KBM-7 (cell line): ENCODE measurements at regions not wholly inside any gene's neighbourhood (a gene's known extent, or its start where the extent isn't known, plus 50 kb on each side); places are given as distances from the start of the nearest gene placed in this dataset.

Source experiments
- DNase-seq: peaks from one replicate; pipeline ENCODE4 v3.0.0-alpha.2; 2015
- in situ Hi-C: fragments of 300-500 bp; cut with MboI; formaldehyde crosslinking; loops from 2 replicates; pipeline ENCODE4 v1.14.3; 2020; ENCODE audit warnings: low sequenced_read_pairs, low pct_unique_long_range_greater_than_20kb, mixed read lengths

DNA sequence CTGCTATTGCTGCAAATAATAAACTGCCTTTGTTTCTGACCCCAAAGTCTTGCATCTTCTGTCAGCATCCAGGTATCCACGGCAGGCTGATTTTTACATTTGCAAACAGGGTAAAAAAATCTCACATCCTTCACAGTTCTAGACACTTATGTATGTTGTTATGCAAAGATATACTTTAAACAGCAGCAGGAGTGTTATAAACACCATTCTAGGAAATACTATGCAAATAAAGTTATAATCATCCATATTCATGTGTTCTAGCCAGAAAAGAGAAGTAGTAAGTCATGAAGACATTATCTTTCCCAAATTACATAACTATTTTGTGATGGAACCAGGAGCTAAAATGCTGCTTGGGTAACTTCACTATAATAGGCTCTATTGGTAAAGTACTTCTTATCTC lies 534.2 kb downstream of the LTN1 start:
- DNase-seq = no peak
- in situ Hi-C loops = no loop called here

DNA sequence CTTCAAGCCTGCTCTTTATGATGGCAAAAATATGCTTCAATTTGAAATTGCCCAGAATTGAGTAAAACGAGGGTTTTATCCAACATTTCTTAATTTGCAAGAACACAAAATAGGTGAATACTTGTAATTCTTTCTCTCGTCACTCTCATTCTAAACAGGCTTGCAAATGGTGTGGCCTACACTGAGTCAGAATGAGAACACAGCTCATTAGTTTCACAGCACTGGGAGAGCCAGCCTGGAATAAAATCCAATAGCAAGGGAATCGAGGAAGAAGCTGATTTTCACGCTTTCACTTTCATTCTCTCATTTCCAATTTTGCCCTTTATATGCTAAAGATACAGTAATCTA lies 537.5 kb downstream of the LTN1 start:
- in situ Hi-C loops = no loop called here
- DNase-seq = no peak

DNA sequence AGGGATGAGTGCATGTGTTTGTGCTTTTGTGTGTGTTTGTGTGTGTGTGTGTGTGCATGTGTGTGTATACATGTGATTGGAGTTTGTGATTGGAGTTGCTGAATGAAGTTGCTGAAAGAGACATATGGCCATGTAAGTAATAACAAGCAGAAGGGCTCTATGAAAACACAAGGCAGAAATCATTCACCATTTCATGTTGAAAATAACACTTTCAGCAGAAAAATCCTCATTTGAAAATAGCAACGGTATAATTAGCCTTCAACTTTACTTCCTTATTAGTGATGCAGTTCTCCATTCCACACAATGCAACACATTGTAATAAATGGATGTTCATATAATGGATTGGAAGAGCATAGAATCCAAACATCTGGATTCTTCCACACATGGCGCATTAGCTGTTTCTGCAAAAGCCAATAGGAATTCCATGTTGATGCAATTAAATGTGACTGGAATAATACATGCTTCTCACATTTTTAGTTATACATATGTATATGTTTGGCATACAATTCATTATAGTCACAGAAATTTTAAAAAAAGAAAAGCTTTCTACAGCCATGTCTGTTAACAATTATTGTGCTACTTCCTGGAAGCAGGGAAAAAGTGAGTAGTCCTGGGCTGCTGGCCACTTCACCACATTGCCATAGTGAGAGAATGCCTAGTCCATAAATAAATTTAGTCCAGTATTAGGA lies 538.0 kb downstream of the LTN1 start:
- in situ Hi-C loops = no loop called here
- DNase-seq = no peak

- in situ Hi-C loops = no loop called here
- no peak for DNase-seq
These were observed 545.2 kb downstream of the LTN1 start for GRCh38 chr21:28447462-28447861.

- in situ Hi-C loops = no loop called here
- DNase-seq = no peak
These were observed 547.4 kb downstream of the LTN1 start for GRCh38 chr21:28445141-28445830.

DNA sequence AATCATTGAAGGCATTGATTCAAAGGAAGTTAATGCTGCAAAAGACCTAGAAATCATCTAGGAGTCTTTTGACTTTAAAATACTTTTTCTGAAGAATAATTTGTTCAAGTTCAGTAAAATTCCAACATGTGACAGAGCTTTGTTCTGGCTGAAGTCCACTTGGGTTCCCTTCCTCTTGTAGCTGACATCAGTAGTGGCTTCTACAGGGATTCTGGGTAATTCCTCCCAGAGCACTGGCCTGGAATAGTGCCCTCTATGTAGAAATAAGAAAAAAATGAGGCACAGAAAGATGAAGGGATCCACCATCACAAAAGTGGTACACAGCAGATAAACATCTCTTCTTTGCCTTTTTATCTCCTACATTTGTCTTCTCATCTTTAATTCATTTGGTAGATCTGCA lies 548.1 kb downstream of the LTN1 start:
- in situ Hi-C loops = no loop called here

GRCh38 chr21:28444111-28444510 lies 548.6 kb downstream of the LTN1 start:
- in situ Hi-C loops = no loop called here

More for the DNA sequence above, 548.1 kb downstream of the LTN1 start:
- DNase-seq = no peak

DNA sequence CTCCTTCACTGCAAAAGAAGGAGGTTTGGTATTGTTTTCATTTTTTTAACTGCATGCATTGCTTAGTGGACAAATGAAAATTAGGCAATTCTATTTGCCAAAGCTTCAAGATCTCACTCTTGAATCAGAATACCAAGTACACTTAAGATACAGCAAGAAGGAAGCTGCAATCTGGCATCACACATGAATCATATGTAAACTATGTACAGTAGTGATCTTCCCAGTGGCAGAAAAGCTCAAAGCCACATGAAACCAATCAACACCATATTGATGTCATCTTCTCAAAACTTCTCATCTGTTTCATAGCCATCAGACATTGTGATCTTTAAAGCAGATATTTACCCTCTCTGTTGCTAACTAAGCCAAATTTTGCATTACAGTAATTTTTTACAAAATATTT lies 550.1 kb downstream of the LTN1 start:
- in situ Hi-C loops = no loop called here
- DNase-seq = no peak

More at GRCh38 chr21:28444111-28444510, 548.6 kb downstream of the LTN1 start:
- no peak for DNase-seq

DNA sequence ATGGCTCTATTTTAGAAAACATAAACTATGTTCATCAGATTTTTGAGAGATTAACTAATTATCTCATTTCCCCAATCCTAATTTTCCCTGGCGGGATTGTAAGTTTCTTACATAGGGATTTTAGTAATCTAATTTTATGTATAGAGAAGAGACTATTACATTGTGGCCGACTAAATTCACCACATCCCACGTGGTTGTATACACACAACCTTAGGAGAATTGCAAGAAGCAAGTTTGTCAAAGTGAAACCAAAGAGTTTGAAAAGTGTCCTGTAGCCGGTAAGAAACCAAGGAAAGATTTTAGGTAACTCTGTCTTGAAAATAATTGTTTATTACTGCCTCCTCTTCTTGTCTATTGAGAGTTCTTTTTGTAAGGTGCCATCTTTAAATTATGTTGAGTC lies 550.6 kb downstream of the LTN1 start:
- in situ Hi-C loops = no loop called here
- no peak for DNase-seq

DNA sequence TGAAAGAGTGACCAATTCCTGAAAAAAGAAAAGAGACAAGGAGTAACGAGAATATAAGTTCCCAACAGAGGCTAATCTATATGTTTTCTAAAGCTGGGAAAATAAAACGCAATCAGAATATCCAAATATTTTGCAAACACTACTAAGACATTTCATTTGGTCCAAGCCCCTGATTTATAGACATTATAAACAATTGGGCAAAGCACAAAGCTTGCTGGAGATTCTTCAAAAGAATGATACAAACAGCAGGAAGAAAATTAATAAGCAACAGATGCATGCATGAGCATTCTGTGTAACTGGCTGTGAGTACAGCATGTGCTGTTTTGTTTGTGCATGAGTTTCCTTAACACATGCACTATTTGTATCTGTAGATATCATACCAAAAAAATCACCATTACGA lies 552.9 kb downstream of the LTN1 start:
- no peak for DNase-seq

DNA sequence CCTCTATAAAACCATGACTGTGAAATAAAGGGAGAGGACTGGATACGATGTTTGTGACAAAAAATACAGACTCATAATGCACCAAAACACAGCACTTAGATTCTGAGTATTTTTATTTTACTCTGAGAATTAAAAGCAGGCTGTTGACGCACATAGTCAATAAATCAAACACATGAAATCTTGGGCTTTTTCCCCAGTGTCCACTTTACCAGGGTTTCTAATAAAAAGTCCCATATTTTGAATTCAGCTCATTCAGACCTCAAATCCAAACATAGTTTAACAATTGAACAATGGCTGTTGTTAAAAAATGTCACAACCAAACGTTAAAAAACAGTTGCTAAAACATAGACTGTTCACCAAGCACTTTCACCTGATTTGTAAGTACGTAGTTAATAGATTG lies 553.4 kb downstream of the LTN1 start:
- in situ Hi-C loops = no loop called here
- no peak for DNase-seq

More for the DNA sequence above, 552.9 kb downstream of the LTN1 start:
- in situ Hi-C loops = no loop called here

- no peak for DNase-seq
These were observed 555.6 kb downstream of the LTN1 start for GRCh38 chr21:28437061-28437460.

DNA sequence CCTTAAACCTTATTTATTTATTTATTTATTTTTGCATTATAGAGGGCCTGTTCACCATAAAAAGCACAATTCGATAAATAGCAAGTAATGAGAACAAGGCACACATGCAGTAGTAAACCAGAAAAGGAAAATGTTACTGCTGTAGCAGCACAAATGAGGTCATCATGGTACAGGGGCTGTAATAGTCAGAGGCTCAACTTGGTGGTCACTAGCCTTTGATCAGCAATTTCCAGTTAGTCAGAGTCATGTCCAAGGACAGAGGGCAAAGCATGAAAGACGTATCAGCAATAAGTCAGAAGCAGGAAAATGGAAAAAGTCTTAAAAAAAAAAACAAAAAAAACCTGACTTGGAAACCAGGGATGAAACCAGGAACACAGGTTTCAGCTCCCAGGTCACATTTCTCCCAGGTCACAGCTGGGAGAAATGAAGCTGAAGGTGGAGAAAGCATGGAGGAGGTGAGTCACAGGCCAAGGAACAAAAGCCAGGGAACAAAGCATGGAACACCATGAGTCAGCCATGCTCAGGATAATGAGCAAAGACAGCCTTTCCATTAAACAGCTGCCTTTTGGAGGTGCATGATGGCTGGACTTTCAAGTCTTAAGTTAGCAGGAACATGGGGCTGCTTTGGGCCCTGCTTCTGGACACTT lies 556.3 kb downstream of the LTN1 start:
- in situ Hi-C loops = no loop called here
- no peak for DNase-seq

More at GRCh38 chr21:28437061-28437460, 555.6 kb downstream of the LTN1 start:
- in situ Hi-C loops = no loop called here

- in situ Hi-C loops = no loop called here
- DNase-seq = no peak
These were observed 561.0 kb downstream of the LTN1 start for GRCh38 chr21:28431527-28432200.

DNA sequence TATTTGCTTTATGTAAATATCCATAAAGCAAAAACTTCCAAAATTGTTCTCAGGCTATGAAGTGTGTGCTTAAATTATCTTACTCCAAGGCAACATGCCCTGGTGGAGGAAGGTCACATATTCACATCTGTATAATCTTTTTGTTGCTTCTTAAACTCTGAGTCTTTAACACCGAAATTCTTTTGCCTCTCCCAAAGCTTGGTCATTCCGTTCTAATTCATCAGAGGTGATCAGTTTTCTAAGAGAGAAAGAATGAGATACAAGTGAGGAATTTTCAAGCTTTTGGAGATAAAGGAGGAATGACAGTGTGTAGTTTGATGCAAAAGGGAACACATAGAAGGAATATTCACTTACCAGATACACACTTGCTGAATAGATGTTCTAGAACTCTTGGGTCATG lies 561.7 kb downstream of the LTN1 start:
- in situ Hi-C loops = no loop called here
- no peak for DNase-seq

DNA sequence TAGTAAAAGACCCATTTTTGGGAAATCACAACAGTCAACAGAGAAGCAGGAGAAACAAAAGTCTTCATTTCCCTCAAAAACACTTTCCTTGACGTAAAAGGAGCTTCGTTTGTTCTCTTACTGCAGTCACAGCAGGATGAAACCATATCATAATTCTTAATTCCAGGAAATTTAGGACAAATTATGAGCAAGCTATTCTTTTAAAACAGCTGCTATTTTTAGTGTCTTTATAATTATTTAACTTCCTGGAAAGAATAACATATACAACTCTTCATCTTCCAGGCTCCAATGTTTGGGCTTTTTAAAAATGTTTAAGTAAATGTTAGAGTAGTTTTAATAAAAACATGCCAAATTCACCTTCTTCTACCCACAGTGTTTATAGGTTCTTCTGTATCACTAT lies 563.5 kb downstream of the LTN1 start:
- no peak for DNase-seq
- in situ Hi-C loops = no loop called here

- in situ Hi-C loops = no loop called here
These were observed 565.2 kb downstream of the LTN1 start for GRCh38 chr21:28427394-28428022.

GRCh38 chr21:28426545-28426944 lies 566.1 kb downstream of the LTN1 start:
- DNase-seq = no peak
- in situ Hi-C loops = no loop called here

More at GRCh38 chr21:28427394-28428022, 565.2 kb downstream of the LTN1 start:
- no peak for DNase-seq

- in situ Hi-C loops = no loop called here
- DNase-seq = no peak
These were observed 569.0 kb downstream of the LTN1 start for GRCh38 chr21:28423521-28424190.
